ENCODE measurements at regions not wholly inside any gene's neighbourhood (a gene's known extent, or its start where the extent isn't known, plus 50 kb on each side); places are given as distances from the start of the nearest gene placed in this dataset.
A peak's percentile ranks its signal among the peaks of the same experiment; 100 is the strongest.

DNA sequence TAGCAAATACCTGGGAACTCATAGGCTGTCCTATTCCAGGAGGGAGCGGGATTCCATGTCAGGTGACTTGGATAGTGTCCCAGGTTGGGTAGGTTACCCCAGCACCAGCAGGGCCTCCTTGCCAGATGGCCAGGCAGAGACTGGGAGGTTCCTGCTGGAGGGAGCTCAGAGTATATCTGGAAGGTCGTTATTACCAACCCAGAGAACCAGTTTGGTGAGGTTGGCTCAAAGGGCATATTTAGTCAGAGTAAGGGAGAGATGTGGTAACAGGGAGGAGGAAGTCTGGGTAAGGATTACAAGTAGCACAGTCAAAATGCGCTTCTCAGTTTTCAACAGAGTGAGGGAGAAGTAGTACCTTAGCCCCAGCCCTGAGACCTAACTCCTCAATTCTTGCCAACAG lies 53.3 kb upstream of the LNX1 start:
- H3K27ac ChIP-seq (ENCODE audit: low read depth, low read length) = no peak overlapping the region
- no peaks in the 10 kb centered on the region for H3K79me2 ChIP-seq (ENCODE audit: control insufficient read depth, insufficient read depth, low read length)
- H3K9ac ChIP-seq (ENCODE audit: low read length) = no peak overlapping the region
- H3K4ac ChIP-seq (ENCODE audit: low read depth, low read length) = no peak overlapping the region
- H2BK5ac ChIP-seq (ENCODE audit: low read length) = no peak overlapping the region
- no peak overlapping the region for H3K4me3 ChIP-seq (ENCODE audit: low read length)
- no CpG with 5 or more reads among the region's 3 CpGs for WGBS (ENCODE audit: extremely low coverage, insufficient coverage, low lambda C conversion rate)
- H4K5ac ChIP-seq (ENCODE audit: low read length) = no peak overlapping the region
- no peak overlapping the region for H2BK120ac ChIP-seq (ENCODE audit: low read depth, low read length)
- H3K79me1 ChIP-seq (ENCODE audit: low read length) = no peaks in the 10 kb centered on the region
- no peak overlapping the region for H3K4me2 ChIP-seq (ENCODE audit: low read length)
- peaks cover 2% of the 10 kb centered on the region for H3K4me1 ChIP-seq (ENCODE audit: control insufficient read depth, low read depth, low read length)
- peak; percentile 10 for DNase-seq
- H3K18ac ChIP-seq (ENCODE audit: low read length) = no peak overlapping the region
- H3K36me3 ChIP-seq (ENCODE audit: control insufficient read depth, insufficient read depth, low read length) = no peaks in the 10 kb centered on the region
- no peak overlapping the region for H2BK15ac ChIP-seq (replicated peaks; ENCODE audit: low read depth)
- H4K8ac ChIP-seq (ENCODE audit: low read depth, low read length) = no peak overlapping the region
- H3K23ac ChIP-seq (ENCODE audit: low read length) = no peak overlapping the region
- H3K56ac ChIP-seq (ENCODE audit: low read length) = no peak overlapping the region
- no peaks in the 10 kb centered on the region for H3K27me3 ChIP-seq (ENCODE audit: insufficient read depth, low read length, poor library complexity)
- H2AK5ac ChIP-seq (ENCODE audit: low read length) = no peak overlapping the region
